ENCODE measurements at regions not wholly inside any gene's neighbourhood (a gene's known extent, or its start where the extent isn't known, plus 50 kb on each side); places are given as distances from the start of the nearest gene placed in this dataset.

DNA sequence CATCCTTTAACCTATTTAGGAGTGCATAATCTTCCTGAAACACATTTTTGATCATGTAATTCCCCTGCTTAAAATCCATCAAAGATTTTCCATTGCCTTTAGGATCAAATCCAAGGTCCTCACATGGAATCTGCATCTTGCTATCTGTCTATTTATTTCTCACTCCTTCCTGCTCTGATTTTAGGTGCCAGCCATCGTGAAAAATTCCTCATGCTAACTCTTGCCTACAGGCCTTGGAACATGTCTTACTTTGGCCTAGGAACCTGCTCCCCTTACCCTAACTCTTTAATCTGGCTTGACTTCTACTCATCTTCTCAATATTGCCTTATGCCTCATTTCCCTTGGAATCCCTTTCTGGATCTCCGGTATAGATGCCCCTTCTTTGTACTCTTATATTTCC is 1074.3 kb downstream of the TTLL7 start:
- TF ChIP-seq, protein P1, sequence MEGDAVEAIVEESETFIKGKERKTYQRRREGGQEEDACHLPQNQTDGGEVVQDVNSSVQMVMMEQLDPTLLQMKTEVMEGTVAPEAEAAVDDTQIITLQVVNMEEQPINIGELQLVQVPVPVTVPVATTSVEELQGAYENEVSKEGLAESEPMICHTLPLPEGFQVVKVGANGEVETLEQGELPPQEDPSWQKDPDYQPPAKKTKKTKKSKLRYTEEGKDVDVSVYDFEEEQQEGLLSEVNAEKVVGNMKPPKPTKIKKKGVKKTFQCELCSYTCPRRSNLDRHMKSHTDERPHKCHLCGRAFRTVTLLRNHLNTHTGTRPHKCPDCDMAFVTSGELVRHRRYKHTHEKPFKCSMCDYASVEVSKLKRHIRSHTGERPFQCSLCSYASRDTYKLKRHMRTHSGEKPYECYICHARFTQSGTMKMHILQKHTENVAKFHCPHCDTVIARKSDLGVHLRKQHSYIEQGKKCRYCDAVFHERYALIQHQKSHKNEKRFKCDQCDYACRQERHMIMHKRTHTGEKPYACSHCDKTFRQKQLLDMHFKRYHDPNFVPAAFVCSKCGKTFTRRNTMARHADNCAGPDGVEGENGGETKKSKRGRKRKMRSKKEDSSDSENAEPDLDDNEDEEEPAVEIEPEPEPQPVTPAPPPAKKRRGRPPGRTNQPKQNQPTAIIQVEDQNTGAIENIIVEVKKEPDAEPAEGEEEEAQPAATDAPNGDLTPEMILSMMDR (IDR thresholded peaks at IDR 0.05): no peak
- TF ChIP-seq POLR2A (IDR thresholded peaks at IDR 0.05) (no peak), POLR2AphosphoS5 (IDR thresholded peaks at IDR 0.05) (no peak)
